ENCODE measurements at regions not wholly inside any gene's neighbourhood (a gene's known extent, or its start where the extent isn't known, plus 50 kb on each side); places are given as distances from the start of the nearest gene placed in this dataset.

DNA sequence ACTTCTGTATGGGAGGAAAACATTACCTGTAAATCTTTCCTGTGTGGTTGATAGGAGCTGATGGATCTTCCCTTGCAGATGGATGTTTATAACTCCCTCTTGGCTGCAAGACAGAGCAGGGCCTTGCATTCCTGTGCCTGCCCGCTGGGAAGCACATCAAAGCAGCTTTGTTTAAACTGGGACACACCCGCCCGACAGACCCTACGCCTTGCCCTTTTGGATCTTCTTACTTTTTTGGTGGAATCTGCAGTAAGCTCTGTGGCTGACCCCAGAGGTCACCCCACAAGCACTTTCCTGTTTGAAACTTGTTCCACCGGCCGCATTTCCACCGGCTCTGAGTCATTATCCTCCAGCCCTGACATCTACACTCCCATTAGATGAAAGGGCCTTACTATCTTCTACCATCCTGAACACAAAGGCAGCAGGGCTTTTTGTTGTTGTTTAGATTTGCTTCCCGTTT is 244.1 kb upstream of the STT3B start (continued):
- TF ChIP-seq, protein P1, sequence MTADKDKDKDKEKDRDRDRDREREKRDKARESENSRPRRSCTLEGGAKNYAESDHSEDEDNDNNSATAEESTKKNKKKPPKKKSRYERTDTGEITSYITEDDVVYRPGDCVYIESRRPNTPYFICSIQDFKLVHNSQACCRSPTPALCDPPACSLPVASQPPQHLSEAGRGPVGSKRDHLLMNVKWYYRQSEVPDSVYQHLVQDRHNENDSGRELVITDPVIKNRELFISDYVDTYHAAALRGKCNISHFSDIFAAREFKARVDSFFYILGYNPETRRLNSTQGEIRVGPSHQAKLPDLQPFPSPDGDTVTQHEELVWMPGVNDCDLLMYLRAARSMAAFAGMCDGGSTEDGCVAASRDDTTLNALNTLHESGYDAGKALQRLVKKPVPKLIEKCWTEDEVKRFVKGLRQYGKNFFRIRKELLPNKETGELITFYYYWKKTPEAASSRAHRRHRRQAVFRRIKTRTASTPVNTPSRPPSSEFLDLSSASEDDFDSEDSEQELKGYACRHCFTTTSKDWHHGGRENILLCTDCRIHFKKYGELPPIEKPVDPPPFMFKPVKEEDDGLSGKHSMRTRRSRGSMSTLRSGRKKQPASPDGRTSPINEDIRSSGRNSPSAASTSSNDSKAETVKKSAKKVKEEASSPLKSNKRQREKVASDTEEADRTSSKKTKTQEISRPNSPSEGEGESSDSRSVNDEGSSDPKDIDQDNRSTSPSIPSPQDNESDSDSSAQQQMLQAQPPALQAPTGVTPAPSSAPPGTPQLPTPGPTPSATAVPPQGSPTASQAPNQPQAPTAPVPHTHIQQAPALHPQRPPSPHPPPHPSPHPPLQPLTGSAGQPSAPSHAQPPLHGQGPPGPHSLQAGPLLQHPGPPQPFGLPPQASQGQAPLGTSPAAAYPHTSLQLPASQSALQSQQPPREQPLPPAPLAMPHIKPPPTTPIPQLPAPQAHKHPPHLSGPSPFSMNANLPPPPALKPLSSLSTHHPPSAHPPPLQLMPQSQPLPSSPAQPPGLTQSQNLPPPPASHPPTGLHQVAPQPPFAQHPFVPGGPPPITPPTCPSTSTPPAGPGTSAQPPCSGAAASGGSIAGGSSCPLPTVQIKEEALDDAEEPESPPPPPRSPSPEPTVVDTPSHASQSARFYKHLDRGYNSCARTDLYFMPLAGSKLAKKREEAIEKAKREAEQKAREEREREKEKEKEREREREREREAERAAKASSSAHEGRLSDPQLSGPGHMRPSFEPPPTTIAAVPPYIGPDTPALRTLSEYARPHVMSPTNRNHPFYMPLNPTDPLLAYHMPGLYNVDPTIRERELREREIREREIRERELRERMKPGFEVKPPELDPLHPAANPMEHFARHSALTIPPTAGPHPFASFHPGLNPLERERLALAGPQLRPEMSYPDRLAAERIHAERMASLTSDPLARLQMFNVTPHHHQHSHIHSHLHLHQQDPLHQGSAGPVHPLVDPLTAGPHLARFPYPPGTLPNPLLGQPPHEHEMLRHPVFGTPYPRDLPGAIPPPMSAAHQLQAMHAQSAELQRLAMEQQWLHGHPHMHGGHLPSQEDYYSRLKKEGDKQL (CRISPR knock-in tag; IDR thresholded peaks at IDR 0.05; ENCODE audit: low read depth): peak; percentile 59; the same call in 1 of the 2 replicates
- TF ChIP-seq NAIF1 (CRISPR knock-in tag; IDR thresholded peaks at IDR 0.05; ENCODE audit: borderline replicate concordance) (no peak), SP4 (CRISPR knock-in tag; IDR thresholded peaks at IDR 0.05) (no peak), ZNF138 (CRISPR knock-in tag; IDR thresholded peaks at IDR 0.05; ENCODE audit: low read depth) (no peak), HMG20B (CRISPR knock-in tag; conservative IDR thresholded peaks at IDR 0.05) (no peak; the same call in 1 of the 2 replicates)
- TF ChIP-seq, protein P2, sequence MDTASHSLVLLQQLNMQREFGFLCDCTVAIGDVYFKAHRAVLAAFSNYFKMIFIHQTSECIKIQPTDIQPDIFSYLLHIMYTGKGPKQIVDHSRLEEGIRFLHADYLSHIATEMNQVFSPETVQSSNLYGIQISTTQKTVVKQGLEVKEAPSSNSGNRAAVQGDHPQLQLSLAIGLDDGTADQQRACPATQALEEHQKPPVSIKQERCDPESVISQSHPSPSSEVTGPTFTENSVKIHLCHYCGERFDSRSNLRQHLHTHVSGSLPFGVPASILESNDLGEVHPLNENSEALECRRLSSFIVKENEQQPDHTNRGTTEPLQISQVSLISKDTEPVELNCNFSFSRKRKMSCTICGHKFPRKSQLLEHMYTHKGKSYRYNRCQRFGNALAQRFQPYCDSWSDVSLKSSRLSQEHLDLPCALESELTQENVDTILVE (CRISPR knock-in tag; IDR thresholded peaks at IDR 0.05): no peak
- TF ChIP-seq, protein P3, sequence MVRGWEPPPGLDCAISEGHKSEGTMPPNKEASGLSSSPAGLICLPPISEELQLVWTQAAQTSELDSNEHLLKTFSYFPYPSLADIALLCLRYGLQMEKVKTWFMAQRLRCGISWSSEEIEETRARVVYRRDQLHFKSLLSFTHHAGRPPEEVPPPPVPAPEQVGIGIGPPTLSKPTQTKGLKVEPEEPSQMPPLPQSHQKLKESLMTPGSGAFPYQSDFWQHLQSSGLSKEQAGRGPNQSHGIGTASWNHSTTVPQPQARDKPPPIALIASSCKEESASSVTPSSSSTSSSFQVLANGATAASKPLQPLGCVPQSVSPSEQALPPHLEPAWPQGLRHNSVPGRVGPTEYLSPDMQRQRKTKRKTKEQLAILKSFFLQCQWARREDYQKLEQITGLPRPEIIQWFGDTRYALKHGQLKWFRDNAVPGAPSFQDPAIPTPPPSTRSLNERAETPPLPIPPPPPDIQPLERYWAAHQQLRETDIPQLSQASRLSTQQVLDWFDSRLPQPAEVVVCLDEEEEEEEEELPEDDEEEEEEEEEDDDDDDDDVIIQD (CRISPR knock-in tag; IDR thresholded peaks at IDR 0.05; ENCODE audit: low read depth): peak; percentile 72
- TF ChIP-seq, protein P4, sequence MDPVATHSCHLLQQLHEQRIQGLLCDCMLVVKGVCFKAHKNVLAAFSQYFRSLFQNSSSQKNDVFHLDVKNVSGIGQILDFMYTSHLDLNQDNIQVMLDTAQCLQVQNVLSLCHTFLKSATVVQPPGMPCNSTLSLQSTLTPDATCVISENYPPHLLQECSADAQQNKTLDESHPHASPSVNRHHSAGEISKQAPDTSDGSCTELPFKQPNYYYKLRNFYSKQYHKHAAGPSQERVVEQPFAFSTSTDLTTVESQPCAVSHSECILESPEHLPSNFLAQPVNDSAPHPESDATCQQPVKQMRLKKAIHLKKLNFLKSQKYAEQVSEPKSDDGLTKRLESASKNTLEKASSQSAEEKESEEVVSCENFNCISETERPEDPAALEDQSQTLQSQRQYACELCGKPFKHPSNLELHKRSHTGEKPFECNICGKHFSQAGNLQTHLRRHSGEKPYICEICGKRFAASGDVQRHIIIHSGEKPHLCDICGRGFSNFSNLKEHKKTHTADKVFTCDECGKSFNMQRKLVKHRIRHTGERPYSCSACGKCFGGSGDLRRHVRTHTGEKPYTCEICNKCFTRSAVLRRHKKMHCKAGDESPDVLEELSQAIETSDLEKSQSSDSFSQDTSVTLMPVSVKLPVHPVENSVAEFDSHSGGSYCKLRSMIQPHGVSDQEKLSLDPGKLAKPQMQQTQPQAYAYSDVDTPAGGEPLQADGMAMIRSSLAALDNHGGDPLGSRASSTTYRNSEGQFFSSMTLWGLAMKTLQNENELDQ (CRISPR knock-in tag; IDR thresholded peaks at IDR 0.05; ENCODE audit: borderline replicate concordance): no peak
- TF ChIP-seq, protein P5, sequence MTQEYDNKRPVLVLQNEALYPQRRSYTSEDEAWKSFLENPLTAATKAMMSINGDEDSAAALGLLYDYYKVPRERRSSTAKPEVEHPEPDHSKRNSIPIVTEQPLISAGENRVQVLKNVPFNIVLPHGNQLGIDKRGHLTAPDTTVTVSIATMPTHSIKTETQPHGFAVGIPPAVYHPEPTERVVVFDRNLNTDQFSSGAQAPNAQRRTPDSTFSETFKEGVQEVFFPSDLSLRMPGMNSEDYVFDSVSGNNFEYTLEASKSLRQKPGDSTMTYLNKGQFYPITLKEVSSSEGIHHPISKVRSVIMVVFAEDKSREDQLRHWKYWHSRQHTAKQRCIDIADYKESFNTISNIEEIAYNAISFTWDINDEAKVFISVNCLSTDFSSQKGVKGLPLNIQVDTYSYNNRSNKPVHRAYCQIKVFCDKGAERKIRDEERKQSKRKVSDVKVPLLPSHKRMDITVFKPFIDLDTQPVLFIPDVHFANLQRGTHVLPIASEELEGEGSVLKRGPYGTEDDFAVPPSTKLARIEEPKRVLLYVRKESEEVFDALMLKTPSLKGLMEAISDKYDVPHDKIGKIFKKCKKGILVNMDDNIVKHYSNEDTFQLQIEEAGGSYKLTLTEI (CRISPR knock-in tag; conservative IDR thresholded peaks at IDR 0.05): no peak

All from HepG2 (cell line).